IPS-NIHi7 (cell line): ENCODE measurements at regions not wholly inside any gene's neighbourhood (a gene's known extent, or its start where the extent isn't known, plus 50 kb on each side); places are given as distances from the start of the nearest gene placed in this dataset.
"Not testable (repeated sequence)": the region's sequence is repeated elsewhere in the genome, so short reads cannot be mapped to it uniquely, and the experiment has no call there.

Experiments used
- DNase-seq: peaks from one replicate; pipeline ENCODE4 v3.0.0; 2012; ENCODE audit warnings: mixed read lengths; ENCODE audit errors: extremely low spot score

GRCh38 chr14:43313719-43314118 is 1193.4 kb downstream of the FSCB start:
- DNase-seq: no peak

- DNase-seq: no peak
Observed at GRCh38 chr14:43308421-43309110, 1198.5 kb downstream of the FSCB start.

GRCh38 chr14:43307836-43308235 is 1199.2 kb downstream of the FSCB start:
- no peak for DNase-seq

GRCh38 chr14:43306053-43306452 is 1201.0 kb downstream of the FSCB start:
- DNase-seq: no peak

- no peak for DNase-seq
Observed at GRCh38 chr14:43297794-43298193, 1209.3 kb downstream of the FSCB start.

- DNase-seq: not testable (repeated sequence)
Observed at GRCh38 chr14:43296061-43296460, 1211.0 kb downstream of the FSCB start.

- no peak for DNase-seq
Observed at GRCh38 chr14:43285575-43285974, 1221.5 kb downstream of the FSCB start.

- DNase-seq: no peak
Observed at GRCh38 chr14:43260056-43260455, 1247.0 kb downstream of the FSCB start.

GRCh38 chr14:43258396-43258795 is 1248.7 kb downstream of the FSCB start:
- no peak for DNase-seq

GRCh38 chr14:43256996-43257395 is 1250.1 kb downstream of the FSCB start:
- DNase-seq: not testable (repeated sequence)

GRCh38 chr14:43252866-43253265 is 1254.2 kb downstream of the FSCB start:
- no peak for DNase-seq

- DNase-seq: no peak
Observed at GRCh38 chr14:43249591-43249990, 1257.5 kb downstream of the FSCB start.

GRCh38 chr14:43249116-43249515 is 1258.0 kb downstream of the FSCB start:
- DNase-seq: no peak

- DNase-seq: no peak
Observed at GRCh38 chr14:43247877-43248276, 1259.2 kb downstream of the FSCB start.

GRCh38 chr14:43244142-43244625 is 1262.9 kb downstream of the FSCB start:
- DNase-seq: no peak

GRCh38 chr14:43243168-43243567 is 1263.9 kb downstream of the FSCB start:
- DNase-seq: no peak

GRCh38 chr14:43232261-43232660 is 1274.8 kb downstream of the FSCB start:
- no peak for DNase-seq

GRCh38 chr14:43215524-43215923 is 1291.6 kb downstream of the FSCB start:
- no peak for DNase-seq

GRCh38 chr14:43207189-43207588 is 1299.9 kb downstream of the FSCB start:
- DNase-seq: no peak

GRCh38 chr14:43204816-43205215 is 1302.3 kb downstream of the FSCB start:
- DNase-seq: no peak

- no peak for DNase-seq
Observed at GRCh38 chr14:43200519-43200918, 1306.6 kb downstream of the FSCB start.

GRCh38 chr14:43198465-43198864 is 1308.6 kb downstream of the FSCB start:
- DNase-seq: no peak

- DNase-seq: no peak
Observed at GRCh38 chr14:43184540-43184939, 1322.5 kb downstream of the FSCB start.

- DNase-seq: no peak
Observed at GRCh38 chr14:43183916-43184315, 1323.2 kb downstream of the FSCB start.
